Activated CD8-positive, alpha-beta T cell treated with anti-CD3 and anti-CD28 coated beads, Interleukin-2, amount 10 ng/mL, durations not matched to agents 7 days and 5 days (primary cell): ENCODE measurements at regions not wholly inside any gene's neighbourhood (a gene's known extent, or its start where the extent isn't known, plus 50 kb on each side); places are given as distances from the start of the nearest gene placed in this dataset.

Experiments
- ATAC-seq: fragments of 150-1000 bp; cut with Tn5 transposase; one replicate; pipeline ENCODE4 v1.10.0; 2021; ENCODE audit warnings: moderate library complexity
- CTCF ChIA-PET: fragments of 350-600 bp; sonication (Branson Sonifier 250); formaldehyde crosslinking; loops from one replicate; lab custom pipeline; 2021; ENCODE audit warnings: antibody characterized with exemption; lab: Charles Lee
- POLR2A ChIA-PET: fragments of 350-600 bp; sonication (Branson Sonifier 250); formaldehyde crosslinking; loops from one replicate; lab custom pipeline; 2021; ENCODE audit warnings: antibody characterized with exemption; lab: Charles Lee
- DNase-seq: peaks from one replicate; pipeline ENCODE4 v3.0.0-alpha.2; 2020
- H3K27ac Mint-ChIP-seq: one replicate; pipeline ENCODE4 v1.8.0; 2021; ENCODE audit warnings: mild to moderate bottlenecking, mixed read lengths
- H3K27me3 Mint-ChIP-seq: one replicate; pipeline ENCODE4 v1.8.0; 2021; ENCODE audit warnings: low read depth, mixed read lengths
- H3K36me3 Mint-ChIP-seq: one replicate; pipeline ENCODE4 v1.8.0; 2021; ENCODE audit warnings: low read depth, mixed read lengths
- H3K4me1 Mint-ChIP-seq: one replicate; pipeline ENCODE4 v1.8.0; 2021; ENCODE audit warnings: low read depth, mixed read lengths
- H3K4me3 Mint-ChIP-seq: one replicate; pipeline ENCODE4 v1.8.0; 2021; ENCODE audit warnings: mild to moderate bottlenecking, mixed read lengths
- H3K9me3 Mint-ChIP-seq: one replicate; pipeline ENCODE4 v1.8.0; 2022; ENCODE audit warnings: mixed read lengths; ENCODE audit not compliant: insufficient read depth

- Mint-ChIP-seq H3K36me3 (no peaks in the 10 kb centered on the region), H3K9me3 (no peaks in the 10 kb centered on the region), H3K4me1 (peaks cover 10% of the 10 kb centered on the region), H3K4me3 (no peak overlapping the region), H3K27ac (no peak overlapping the region), H3K27me3 (peaks cover 21% of the 10 kb centered on the region)
- DNase-seq (no peak), ATAC-seq (no peak)
- ChIA-PET CTCF (interaction anchor here (0.8 to 5.8 kb wide), 10 partner anchors 15 to 269 kb away, joined by 3 to 202 read pairs (median 6); no protein-coding TSS in a partner anchor), POLR2A (no interaction called here)
Measured at GRCh38 chr15:45428491-45428890, 50.1 kb upstream of the GATM start.
